GM23338 (cell line): ENCODE measurements at regions not wholly inside any gene's neighbourhood (a gene's known extent, or its start where the extent isn't known, plus 50 kb on each side); places are given as distances from the start of the nearest gene placed in this dataset.

Experiments
- ATAC-seq: fragments of 200-7000 bp; cut with Tn5 transposase; 3 replicates; pipeline ENCODE4 v1.9.1; 2020
- DNase-seq: peaks from one replicate; pipeline ENCODE4 v3.0.0-alpha.2; 2015; ENCODE audit warnings: low spot score
- H2AFZ ChIP-seq: fragments of 200-600 bp; sonication (generic); 2 replicates; pipeline ENCODE4 v1.8.0; 2016; ENCODE audit warnings: antibody characterized with exemption, mild to moderate bottlenecking, moderate library complexity
- H3F3A ChIP-seq: fragments of 200-600 bp; sonication (generic); replicated peaks from 2 replicates; pipeline ENCODE4 v1.8.0; 2017; ENCODE audit warnings: antibody characterized with exemption, mixed run types, low read depth
- H3K27ac ChIP-seq: fragments of 200-600 bp; sonication (generic); 2 replicates; pipeline ENCODE4 v1.6.1; 2016; ENCODE audit warnings: low read depth
- H3K27me3 ChIP-seq: fragments of 200-600 bp; sonication (generic); 2 replicates; pipeline ENCODE4 v1.8.0; 2016; ENCODE audit warnings: mild to moderate bottlenecking, mixed run types, moderate library complexity; ENCODE audit not compliant: insufficient read depth
- H3K36me3 ChIP-seq: fragments of 200-600 bp; sonication (generic); 2 replicates; pipeline ENCODE4 v1.8.0; 2016; ENCODE audit warnings: mild to moderate bottlenecking; ENCODE audit not compliant: insufficient read depth
- H3K4me1 ChIP-seq: fragments of 200-600 bp; sonication (generic); 2 replicates; pipeline ENCODE4 v1.8.0; 2016; ENCODE audit warnings: mild to moderate bottlenecking, moderate library complexity; ENCODE audit not compliant: insufficient read depth
- H3K4me2 ChIP-seq: fragments of 200-600 bp; sonication (generic); 2 replicates; pipeline ENCODE4 v1.7.1; 2017; ENCODE audit warnings: mixed run types
- H3K4me3 ChIP-seq: fragments of 200-600 bp; sonication (generic); 2 replicates; pipeline ENCODE4 v1.6.1; 2016; ENCODE audit warnings: mixed run types
- H3K79me2 ChIP-seq: fragments of 200-600 bp; sonication (generic); replicated peaks from 2 replicates; pipeline ENCODE4 v1.8.0; 2017; ENCODE audit warnings: mild to moderate bottlenecking; ENCODE audit not compliant: insufficient read depth
- H3K9me2 ChIP-seq: fragments of 200-600 bp; sonication (generic); 2 replicates; pipeline ENCODE4 v1.8.0; 2017; ENCODE audit not compliant: insufficient read depth
- H4K20me1 ChIP-seq: fragments of 200-600 bp; sonication (generic); replicated peaks from 2 replicates; pipeline ENCODE4 v1.8.0; 2017; ENCODE audit warnings: mild to moderate bottlenecking; ENCODE audit not compliant: insufficient read depth
- H3K27ac Mint-ChIP-seq: 2 replicates; pipeline ENCODE4 v1.8.0; 2020; ENCODE audit warnings: inconsistent platforms, mild to moderate bottlenecking, moderate library complexity, mixed read lengths
- H3K27me3 Mint-ChIP-seq: 3 replicates; pipeline ENCODE4 v1.8.0; 2022; ENCODE audit warnings: low read depth, mild to moderate bottlenecking, moderate library complexity, mixed read lengths, inconsistent platforms; ENCODE audit not compliant: insufficient read depth, poor library complexity
- H3K36me3 Mint-ChIP-seq: 3 replicates; pipeline ENCODE4 v1.8.0; 2021; ENCODE audit warnings: low read depth, mild to moderate bottlenecking, inconsistent platforms, moderate library complexity, mixed read lengths
- H3K4me1 Mint-ChIP-seq: 3 replicates; pipeline ENCODE4 v1.8.0; 2020; ENCODE audit warnings: mild to moderate bottlenecking, inconsistent platforms, mixed read lengths
- H3K4me3 Mint-ChIP-seq: 3 replicates; pipeline ENCODE4 v1.8.0; 2021; ENCODE audit warnings: moderate library complexity, mild to moderate bottlenecking, inconsistent platforms, mixed read lengths
- H3K9me3 Mint-ChIP-seq: 3 replicates; pipeline ENCODE4 v1.8.0; 2020; ENCODE audit warnings: moderate library complexity, mild to moderate bottlenecking, inconsistent platforms, mixed read lengths
- CTCF ChIP-seq, 2 experiments: fragments of 200-600 bp in 1 of 2; sonication (generic) in 1 of 2; conservative IDR thresholded peaks; 2 replicates each; pipeline versions ENCODE4 v1.5.1 to v1.6.1; 2016 to 2017; ENCODE audit warnings: antibody characterized with exemption in 2 of 2, low read depth in 2 of 2, mild to moderate bottlenecking in 2 of 2, moderate library complexity in 1 of 2
- ETS1 ChIP-seq: IDR thresholded peaks from 2 replicates; pipeline ENCODE4 v1.6.1; 2016; ENCODE audit warnings: antibody characterized with exemption
- EZH2 ChIP-seq: fragments of 200-600 bp; sonication (generic); IDR thresholded peaks from one replicate; pipeline ENCODE4 v1.8.0; 2017; ENCODE audit warnings: antibody characterized with exemption, mild to moderate bottlenecking, low read depth; ENCODE audit not compliant: unreplicated experiment
- EZH2phosphoT487 ChIP-seq: fragments of 200-600 bp; sonication (generic); IDR thresholded peaks from one replicate; pipeline ENCODE4 v1.8.1; 2018; ENCODE audit warnings: antibody characterized with exemption; ENCODE audit not compliant: unreplicated experiment
- JUNB ChIP-seq: IDR thresholded peaks from one replicate; pipeline ENCODE4 v1.6.1; 2016; ENCODE audit warnings: antibody characterized with exemption; ENCODE audit not compliant: unreplicated experiment
- NANOG ChIP-seq: IDR thresholded peaks from 2 replicates; pipeline ENCODE4 v1.6.1; 2016; ENCODE audit warnings: antibody characterized with exemption, borderline replicate concordance
- POLR2AphosphoS5 ChIP-seq: IDR thresholded peaks from 2 replicates; pipeline ENCODE4 v1.6.1; 2016; ENCODE audit warnings: antibody characterized with exemption, low read depth
- STAT1 ChIP-seq: IDR thresholded peaks from one replicate; pipeline ENCODE4 v1.6.1; 2016; ENCODE audit warnings: antibody characterized with exemption; ENCODE audit not compliant: unreplicated experiment
- ZNF114 ChIP-seq: fragments of 250-450 bp; sonication (Bioruptor Pico); IDR thresholded peaks from 2 replicates; pipeline ENCODE4 v1.5.0; 2020; ENCODE audit warnings: mild to moderate bottlenecking, moderate library complexity
- ZNF462 ChIP-seq: fragments of 250-450 bp; sonication (Bioruptor Pico); IDR thresholded peaks from 2 replicates; pipeline ENCODE4 v1.5.0; 2020; ENCODE audit warnings: mild to moderate bottlenecking, moderate library complexity

- Mint-ChIP-seq H3K27me3 (peaks cover 4% of the 10 kb centered on the region), H3K9me3 (no peaks in the 10 kb centered on the region), H3K36me3 (peaks cover 12% of the 10 kb centered on the region; the same call in 1 of the 3 replicates), H3K27ac (no peak overlapping the region), H3K4me3 (no peak overlapping the region), H3K4me1 (peaks cover 3% of the 10 kb centered on the region; the same call in 1 of the 3 replicates)
- Histone ChIP-seq H3K27me3 (no peaks in the 10 kb centered on the region), H3K36me3 (no peaks in the 10 kb centered on the region), H3K9me2 (no peaks in the 10 kb centered on the region), H3F3A (no peaks in the 10 kb centered on the region), H2AFZ (no peak overlapping the region), H3K79me2 (peaks cover 79% of the 10 kb centered on the region), H3K4me2 (no peak overlapping the region), H4K20me1 (peaks cover 21% of the 10 kb centered on the region; the same call in 1 of the 2 replicates), H3K27ac (no peak overlapping the region), H3K4me3 (no peak overlapping the region), H3K4me1 (0 out of 2 replicates have a peak, but pooled peaks cover 5% of the 10 kb centered on the region)
- ATAC-seq (no peak), DNase-seq (no peak)
- TF ChIP-seq CTCF (conservative IDR thresholded peaks at IDR 0.05; ENCODE audit: low read depth in 2 of 2) (no peak), EZH2phosphoT487 (no peak), EZH2 (no peak), STAT1 (no peak), ZNF114 (no peak)
These were observed 473.1 kb downstream of the XIRP2 start for GRCh38 chr2:167361426-167361825.

DNA sequence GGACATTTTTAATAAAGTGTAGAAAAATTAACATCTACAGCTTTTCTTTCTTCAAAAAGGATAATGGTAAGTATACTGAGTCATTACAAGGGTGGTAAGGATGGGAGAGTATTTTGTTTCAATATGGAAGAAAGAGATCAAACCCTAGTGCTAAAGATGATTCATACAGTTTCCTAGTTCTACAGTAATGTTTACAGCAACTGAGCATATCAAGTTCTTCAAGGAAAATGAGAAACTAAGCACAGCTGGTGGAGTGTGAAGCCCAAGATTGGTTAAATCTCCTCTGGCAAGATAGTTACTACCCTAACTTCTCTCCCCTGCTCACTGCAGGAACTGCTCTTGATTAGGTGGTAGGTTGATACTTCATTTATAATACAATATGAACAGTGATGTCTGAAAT lies 467.5 kb downstream of the XIRP2 start:
- H3K79me2 ChIP-seq = peaks cover 82% of the 10 kb centered on the region
- TF ChIP-seq ETS1 (no peak), CTCF (conservative IDR thresholded peaks at IDR 0.05; ENCODE audit: low read depth in 2 of 2) (no peak), POLR2AphosphoS5 (no peak), NANOG (no peak), ZNF114 (no peak), ZNF462 (CRISPR knock-in tag) (no peak), EZH2 (no peak), STAT1 (no peak), JUNB (no peak), EZH2phosphoT487 (no peak)

More for the DNA sequence above, 467.5 kb downstream of the XIRP2 start:
- Mint-ChIP-seq H3K4me1 (peaks cover 21% of the 10 kb centered on the region), H3K27me3 (no peaks in the 10 kb centered on the region), H3K9me3 (no peaks in the 10 kb centered on the region), H3K27ac (no peak overlapping the region), H3K4me3 (no peak overlapping the region), H3K36me3 (0 out of 3 replicates have a peak, but pooled peaks cover 2% of the 10 kb centered on the region)
- Histone ChIP-seq H3K27me3 (no peaks in the 10 kb centered on the region), H3K4me1 (peaks cover 11% of the 10 kb centered on the region; the same call in 1 of the 2 replicates), H4K20me1 (0 out of 2 replicates have a peak, but pooled peaks cover 18% of the 10 kb centered on the region), H2AFZ (no peak overlapping the region), H3K4me2 (no peak overlapping the region), H3K9me2 (no peaks in the 10 kb centered on the region), H3K36me3 (no peaks in the 10 kb centered on the region), H3K27ac (no peak overlapping the region), H3K4me3 (no peak overlapping the region), H3F3A (no peaks in the 10 kb centered on the region)
- ATAC-seq (no peak), DNase-seq (no peak)
